ENCODE measurements at regions not wholly inside any gene's neighbourhood (a gene's known extent, or its start where the extent isn't known, plus 50 kb on each side); places are given as distances from the start of the nearest gene placed in this dataset.

DNA sequence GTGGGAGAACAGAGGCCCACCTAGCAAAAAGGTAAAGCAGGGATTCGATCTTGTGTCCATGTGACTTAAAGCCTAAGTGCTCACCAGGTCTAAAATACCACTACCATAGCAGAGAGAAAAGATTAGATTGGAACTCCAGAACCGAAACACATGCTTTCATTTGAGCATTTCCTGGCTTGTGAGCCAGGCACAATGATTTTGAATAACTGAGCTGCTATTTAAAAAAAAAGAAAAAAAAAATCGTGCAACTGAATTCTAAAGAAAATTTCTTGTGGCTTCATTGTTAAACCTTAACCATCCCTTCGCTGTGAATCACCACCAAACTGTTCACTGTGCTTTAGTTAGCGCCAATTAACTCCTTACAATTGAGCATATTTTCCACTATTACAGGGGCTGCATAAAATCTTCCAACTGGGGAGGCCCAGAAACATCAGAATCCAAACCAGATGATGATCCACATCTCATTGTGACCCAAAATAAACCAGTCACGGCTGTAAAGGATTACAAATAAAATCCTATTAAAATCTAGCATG, 366.4 kb upstream of the ERCC4 start:
- no peak for DNase-seq (ENCODE audit: low read depth)

DNA sequence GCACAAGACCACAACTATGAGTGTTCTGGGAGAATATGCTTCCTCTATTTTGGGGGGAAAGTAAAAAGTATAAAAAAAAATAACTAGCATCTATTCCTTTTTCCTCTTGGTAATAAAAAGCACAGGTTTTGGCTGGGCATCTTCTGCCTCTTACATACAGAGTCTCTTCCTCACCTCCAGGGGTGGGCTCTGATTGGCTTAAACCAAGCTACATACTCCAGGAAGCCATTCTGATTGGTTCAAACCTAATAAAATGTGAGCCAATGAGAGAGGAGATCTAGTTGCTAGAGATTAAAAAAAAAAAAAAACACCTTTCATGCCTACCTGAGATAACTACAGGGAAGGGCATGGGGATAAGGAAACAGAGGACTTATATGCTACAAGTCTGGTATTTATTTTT, 365.9 kb upstream of the ERCC4 start:
- DNase-seq (ENCODE audit: low read depth) = no peak

GRCh38 chr16:13554643-13555042, 365.3 kb upstream of the ERCC4 start:
- DNase-seq (ENCODE audit: low read depth) = no peak

GRCh38 chr16:13557418-13557817, 362.5 kb upstream of the ERCC4 start:
- DNase-seq (ENCODE audit: low read depth) = no peak

GRCh38 chr16:13558752-13559151, 361.2 kb upstream of the ERCC4 start:
- no peak for DNase-seq (ENCODE audit: low read depth)

DNA sequence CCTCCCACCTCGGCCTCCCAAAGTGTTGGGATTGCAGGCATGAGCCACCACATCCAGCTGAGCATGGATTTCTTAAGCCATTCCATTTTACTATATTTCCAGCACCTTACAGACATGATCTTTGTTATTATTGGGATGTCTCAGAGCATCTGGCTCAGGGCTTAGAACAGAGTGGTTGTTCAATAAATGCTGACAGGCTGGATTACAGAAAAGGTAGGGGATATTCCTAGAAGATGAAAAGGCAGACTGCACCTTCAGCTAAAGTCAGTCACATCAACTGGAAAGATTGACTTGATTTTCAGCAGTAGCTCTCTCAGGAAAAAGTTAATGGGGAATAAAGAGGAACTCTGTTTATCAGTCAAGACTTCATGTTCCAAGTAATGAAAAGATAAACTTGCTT, 360.3 kb upstream of the ERCC4 start:
- DNase-seq (ENCODE audit: low read depth) = no peak

- DNase-seq (ENCODE audit: low read depth) = no peak
Measured at GRCh38 chr16:13560151-13560550, 359.8 kb upstream of the ERCC4 start.

GRCh38 chr16:13561291-13562070, 358.5 kb upstream of the ERCC4 start:
- no peak for DNase-seq (ENCODE audit: low read depth)

GRCh38 chr16:13568803-13569202, 351.2 kb upstream of the ERCC4 start:
- no peak for DNase-seq (ENCODE audit: low read depth)

DNA sequence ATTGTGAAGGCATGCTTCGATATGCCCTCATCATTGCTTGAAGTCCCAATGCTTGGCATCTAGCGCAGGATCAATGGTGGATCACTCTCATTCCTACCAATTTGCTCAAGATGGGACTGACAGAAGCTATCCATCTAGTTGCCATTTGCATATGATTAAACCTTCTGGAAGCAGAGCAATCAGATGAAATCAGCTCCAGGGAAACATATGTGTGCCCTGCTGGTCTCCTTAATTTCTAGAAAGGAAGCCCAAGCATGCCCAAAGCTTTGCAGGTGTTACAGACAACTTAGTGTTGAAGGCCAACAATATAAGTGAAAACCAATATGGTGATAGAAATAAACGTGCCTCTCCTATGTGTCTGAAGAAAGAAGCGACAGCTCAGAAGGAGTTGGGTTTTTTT, 350.0 kb upstream of the ERCC4 start:
- DNase-seq (ENCODE audit: low read depth) = no peak

GRCh38 chr16:13571036-13571435, 348.9 kb upstream of the ERCC4 start:
- no peak for DNase-seq (ENCODE audit: low read depth)

DNA sequence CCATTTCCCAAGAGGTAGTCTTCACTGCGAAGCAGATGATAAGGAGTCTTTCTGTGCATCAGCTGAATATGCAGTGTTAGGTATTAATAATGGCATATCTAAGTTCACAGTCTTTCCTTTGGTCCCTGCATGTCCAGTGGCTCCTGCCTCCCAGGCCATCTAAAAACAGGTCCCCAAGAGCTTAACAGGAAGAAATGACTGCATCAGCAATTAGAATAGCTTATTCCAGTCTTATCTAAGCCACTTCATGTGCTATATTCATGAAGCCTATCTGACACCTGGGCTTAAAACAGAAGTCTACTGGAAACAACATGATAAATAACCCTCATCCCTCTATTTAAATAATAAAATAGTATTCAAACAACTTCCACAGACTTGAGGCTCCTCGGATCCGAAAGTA, 346.1 kb upstream of the ERCC4 start:
- no peak for DNase-seq (ENCODE audit: low read depth)

DNA sequence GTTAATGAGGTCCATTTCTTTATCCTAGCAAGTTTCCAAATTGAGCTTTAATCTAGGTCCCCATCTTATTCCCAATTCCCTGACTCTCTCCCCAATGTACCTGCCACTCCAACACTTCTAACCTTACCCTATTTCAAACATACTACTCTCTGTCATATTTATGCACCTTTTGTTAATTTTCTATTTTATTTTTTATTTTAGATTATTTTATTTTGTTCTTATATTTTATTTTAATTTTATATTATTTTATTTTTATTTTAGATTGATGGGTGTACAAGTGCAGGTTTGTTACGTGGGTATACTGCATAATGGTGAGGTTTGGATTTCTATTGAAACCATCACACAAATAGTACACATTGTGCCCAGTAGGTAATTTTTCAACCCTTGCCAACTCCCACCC, 333.9 kb upstream of the ERCC4 start:
- DNase-seq (ENCODE audit: low read depth) = no peak

DNA sequence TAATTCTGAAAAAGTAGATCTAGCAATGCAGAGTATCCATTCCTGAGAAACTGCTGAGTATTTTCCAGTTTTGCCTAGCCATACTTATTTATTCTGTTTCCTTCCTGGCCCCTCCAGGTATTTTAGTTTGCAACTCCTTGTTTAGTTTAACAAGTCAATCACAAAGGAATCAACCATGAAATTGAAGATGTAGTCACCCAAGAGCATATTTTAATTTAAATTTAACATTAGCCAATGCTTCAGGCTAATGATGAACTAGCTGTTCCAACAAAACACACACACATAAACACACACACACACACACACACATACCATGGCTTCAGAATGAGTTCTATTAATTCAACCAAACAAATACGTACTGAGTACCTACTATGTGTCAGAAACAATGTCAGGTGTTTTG, 332.8 kb upstream of the ERCC4 start:
- no peak for DNase-seq (ENCODE audit: low read depth)

DNA sequence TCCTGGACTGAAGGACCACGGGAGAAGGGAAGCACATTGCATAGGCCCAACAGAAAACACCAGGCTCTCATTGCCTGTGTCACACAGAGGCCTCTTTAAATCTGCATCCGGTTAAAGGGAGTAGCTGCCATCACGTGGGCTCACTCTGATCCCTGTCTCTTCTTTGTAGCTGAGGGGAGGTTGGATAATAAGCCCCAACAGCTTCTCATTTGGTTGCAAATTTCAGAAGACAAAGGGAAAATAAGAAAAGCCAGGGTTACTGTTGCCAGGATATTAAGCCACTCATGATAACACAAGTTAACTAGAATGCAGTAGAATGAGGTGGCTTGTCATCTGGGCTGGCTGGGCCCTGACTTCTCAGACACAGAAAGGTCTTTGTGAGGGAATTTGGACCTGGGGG, 325.1 kb upstream of the ERCC4 start:
- DNase-seq (ENCODE audit: low read depth) = no peak

DNA sequence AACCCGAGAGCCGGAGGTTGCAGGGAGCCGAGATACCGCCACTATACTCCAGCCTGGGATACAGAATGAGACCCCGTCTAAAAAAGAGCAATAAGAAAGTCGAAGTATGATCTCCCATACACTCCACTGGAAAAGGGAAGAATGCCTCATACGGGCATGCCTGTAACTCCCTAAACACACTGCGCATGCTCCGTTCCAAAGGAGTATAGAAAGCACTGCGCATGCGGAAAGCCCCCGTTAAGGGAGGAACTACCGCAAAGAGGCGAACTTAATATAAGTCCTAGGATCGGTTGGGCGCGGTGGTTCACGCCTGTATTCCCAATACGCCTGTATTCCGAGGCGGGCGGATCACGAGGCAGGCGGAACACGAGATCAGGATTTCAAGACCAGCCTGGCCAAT, 313.1 kb upstream of the ERCC4 start:
- DNase-seq (ENCODE audit: low read depth) = no peak

GRCh38 chr16:13607289-13607688, 312.7 kb upstream of the ERCC4 start:
- DNase-seq (ENCODE audit: low read depth) = no peak

GRCh38 chr16:13611596-13611995, 308.4 kb upstream of the ERCC4 start:
- no peak for DNase-seq (ENCODE audit: low read depth)

GRCh38 chr16:13612623-13613022, 307.3 kb upstream of the ERCC4 start:
- no peak for DNase-seq (ENCODE audit: low read depth)

DNA sequence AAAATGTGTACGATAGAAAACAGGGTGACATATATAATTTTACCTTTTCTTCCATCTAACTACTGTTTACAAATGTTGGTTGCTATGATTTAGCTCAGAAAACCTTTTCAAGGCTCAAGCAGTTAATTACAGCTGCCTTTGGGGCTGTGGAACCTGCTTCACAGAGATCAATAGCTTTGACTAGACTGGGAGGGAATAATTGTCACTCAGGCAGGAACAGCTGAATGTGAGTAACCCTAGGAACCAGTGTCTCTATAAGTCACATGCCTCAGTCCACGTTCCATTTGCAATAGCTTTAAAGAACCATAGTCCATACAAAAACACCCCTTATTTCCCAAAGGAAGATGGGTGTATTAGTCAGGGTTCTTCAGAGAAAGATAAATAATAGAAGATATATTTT, 306.8 kb upstream of the ERCC4 start:
- no peak for DNase-seq (ENCODE audit: low read depth)

DNA sequence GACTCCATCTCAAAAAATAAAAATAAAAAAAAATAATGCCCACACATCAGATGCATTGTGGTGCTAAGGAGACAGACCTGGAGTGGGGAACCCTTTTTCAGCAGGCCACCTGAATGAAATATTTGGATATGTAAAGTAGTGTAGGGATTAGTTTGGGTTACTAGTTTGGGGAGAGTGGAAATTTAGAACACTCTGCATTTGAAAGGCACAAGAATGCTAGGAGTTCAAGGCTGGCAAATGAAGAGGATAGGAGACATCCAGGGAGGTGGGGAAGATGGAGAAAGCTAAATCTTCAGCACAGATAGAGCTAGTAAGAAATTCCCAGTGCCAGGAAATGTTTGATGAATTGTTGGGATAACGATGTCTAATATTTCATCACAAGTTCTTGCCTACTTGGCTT, 298.3 kb upstream of the ERCC4 start:
- no peak for DNase-seq (ENCODE audit: low read depth)

- DNase-seq (ENCODE audit: low read depth) = no peak
Measured at GRCh38 chr16:13628156-13628555, 291.8 kb upstream of the ERCC4 start.

DNA sequence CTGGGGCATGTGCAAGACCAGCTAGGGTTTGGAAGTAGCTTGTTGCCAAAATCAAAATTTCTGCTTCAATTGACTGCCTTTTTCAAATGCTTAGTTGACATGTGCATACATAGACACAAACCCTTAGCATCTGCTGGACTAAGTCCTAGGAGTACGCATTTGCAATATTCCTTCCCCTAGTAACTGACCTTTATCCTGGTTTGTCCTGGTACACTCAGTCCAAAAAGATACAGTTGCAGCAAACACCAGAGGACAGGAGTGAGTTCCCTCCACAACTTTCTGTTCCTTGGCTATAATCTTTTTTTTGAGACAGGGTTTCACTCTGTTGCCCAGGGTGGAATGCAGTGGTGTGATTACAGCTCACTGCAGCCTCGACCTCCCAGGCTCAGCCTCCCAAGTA, 290.2 kb upstream of the ERCC4 start:
- no peak for DNase-seq (ENCODE audit: low read depth)

DNA sequence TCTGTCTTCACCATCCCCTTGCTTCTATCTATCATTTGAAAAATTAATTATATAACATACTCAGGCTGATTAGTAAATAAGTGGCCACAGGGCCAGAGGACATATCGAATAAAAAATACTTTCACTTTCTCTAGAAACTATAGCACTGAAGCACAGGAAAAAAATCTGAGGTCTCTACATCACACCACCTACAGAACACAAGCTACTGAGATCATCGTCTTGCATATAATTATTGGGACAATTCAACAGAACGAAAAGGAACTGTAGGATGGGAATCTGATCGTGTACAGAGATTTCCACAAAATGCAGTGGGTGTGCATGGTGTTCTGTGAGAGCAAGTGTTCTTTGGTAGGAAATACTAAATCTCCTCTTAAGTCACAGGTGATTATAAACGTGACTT, 289.6 kb upstream of the ERCC4 start:
- no peak for DNase-seq (ENCODE audit: low read depth)

Measured in EH (cell line).